Keratinocyte (primary cell): ENCODE measurements at regions not wholly inside any gene's neighbourhood (a gene's known extent, or its start where the extent isn't known, plus 50 kb on each side); places are given as distances from the start of the nearest gene placed in this dataset.

Source experiments
- DNase-seq: peaks from one replicate; pipeline ENCODE4 v3.0.0-alpha.2; 2011; ENCODE audit warnings: low read depth, missing footprints, low spot score
- FAIRE-seq: peaks from 2 replicates; lab custom pipeline; 2011; peaks lifted over from hg19 to GRCh38; lab: Jason Lieb, UNC
- H2AFZ ChIP-seq: 2 replicates; pipeline ENCODE4 v1.6.0; 2012; ENCODE audit warnings: low read length, control low read depth, inconsistent platforms; ENCODE audit not compliant: control insufficient read depth
- H3K27ac ChIP-seq: 2 replicates; pipeline ENCODE4 v1.5.1; 2011; ENCODE audit warnings: low read length; ENCODE audit not compliant: control insufficient read depth, insufficient read depth
- H3K27me3 ChIP-seq: 3 replicates; pipeline ENCODE4 v1.6.0; 2011; ENCODE audit warnings: low read length; ENCODE audit not compliant: control insufficient read depth, insufficient read depth; ENCODE audit errors: extremely low read depth
- H3K36me3 ChIP-seq, 2 experiments: 2 replicates in 1 of 2; 3 replicates in 1 of 2; pipeline ENCODE4 v1.5.1; 2011; ENCODE audit warnings: low read length in 2 of 2, mild to moderate bottlenecking in 1 of 2; ENCODE audit not compliant: control insufficient read depth in 2 of 2, insufficient read depth in 2 of 2; ENCODE audit errors: extremely low read depth in 1 of 2
- H3K4me1 ChIP-seq: 3 replicates; pipeline ENCODE4 v1.5.1; 2011; ENCODE audit warnings: low read length; ENCODE audit not compliant: control insufficient read depth, insufficient read depth; ENCODE audit errors: extremely low read depth
- H3K4me2 ChIP-seq: 3 replicates; pipeline ENCODE4 v1.6.0; 2011; ENCODE audit warnings: low read depth, low read length; ENCODE audit not compliant: control insufficient read depth, insufficient read depth; ENCODE audit errors: extremely low read depth
- H3K4me3 ChIP-seq, 3 experiments: fragments of 200-600 bp in 1 of 3; sonication (generic) in 1 of 3; 2 replicates in 2 of 3; 3 replicates in 1 of 3; pipeline ENCODE4 v1.5.1; 2011 to 2016; ENCODE audit warnings: low read length in 3 of 3, mild to moderate bottlenecking in 3 of 3, control low read depth in 2 of 3, inconsistent platforms in 1 of 3, low read depth in 1 of 3, mixed read lengths in 1 of 3, mixed run types in 1 of 3, moderate library complexity in 1 of 3; ENCODE audit not compliant: control insufficient read depth in 2 of 3, insufficient read depth in 2 of 3; ENCODE audit errors: extremely low read depth in 1 of 3
- H3K79me2 ChIP-seq: 2 replicates; pipeline ENCODE4 v1.6.0; 2012; ENCODE audit warnings: low read length; ENCODE audit not compliant: control insufficient read depth, insufficient read depth
- H3K9ac ChIP-seq: 3 replicates; pipeline ENCODE4 v1.6.0; 2011; ENCODE audit warnings: low read length; ENCODE audit not compliant: control insufficient read depth, insufficient read depth; ENCODE audit errors: extremely low read depth
- H3K9me1 ChIP-seq: 3 replicates; pipeline ENCODE4 v1.6.0; 2011; ENCODE audit warnings: low read length; ENCODE audit not compliant: control insufficient read depth, insufficient read depth; ENCODE audit errors: extremely low read depth
- H3K9me3 ChIP-seq: 2 replicates; pipeline ENCODE4 v1.5.1; 2012; ENCODE audit warnings: low read depth, low read length; ENCODE audit not compliant: control insufficient read depth
- H4K20me1 ChIP-seq: 3 replicates; pipeline ENCODE4 v1.6.0; 2011; ENCODE audit warnings: low read length; ENCODE audit not compliant: control insufficient read depth, insufficient read depth; ENCODE audit errors: extremely low read depth
- CTCF ChIP-seq, 3 experiments: IDR thresholded peaks in 1 of 3; conservative IDR thresholded peaks in 1 of 3; optimal IDR thresholded peaks in 1 of 3; 2 replicates in 2 of 3; 3 replicates in 1 of 3; pipeline versions ENCODE3 to v1.5.1; 2011; ENCODE audit warnings: low read length in 3 of 3, mild to moderate bottlenecking in 3 of 3, moderate library complexity in 2 of 3, control low read depth in 1 of 3, inconsistent platforms in 1 of 3; ENCODE audit not compliant: insufficient read depth in 2 of 3; ENCODE audit errors: extremely low read depth in 1 of 3
- EZH2 ChIP-seq: IDR thresholded peaks from one replicate; pipeline ENCODE4 v1.6.1; 2012; ENCODE audit warnings: inconsistent platforms, mild to moderate bottlenecking, low read length, moderate library complexity
- dilution Hi-C: fragments of 300-500 bp; cut with MboI; formaldehyde crosslinking; loops from one replicate; pipeline ENCODE4 v1.7.0; 2020; ENCODE audit warnings: low sequenced_read_pairs; ENCODE audit not compliant: extremely low pct_ligation_motif_present
- small RNA-seq, 3 experiments: library from RNA; depleted of rRNA; stranded (forward); fragments of <200 nt; gene quantifications; one replicate each; pipeline ENCODE3, GENCODE V24; 2012; ENCODE audit warnings: low read depth in 3 of 3, low replicate concordance in 1 of 3; ENCODE audit not compliant: insufficient read length in 3 of 3

- no peak overlapping the region for H3K4me2 ChIP-seq
- no peaks in the 10 kb centered on the region for H3K4me1 ChIP-seq
- FAIRE-seq (no peak), DNase-seq (no peak)
- H3K79me2 ChIP-seq = no peaks in the 10 kb centered on the region
- H2AFZ ChIP-seq = no peak overlapping the region
- dilution Hi-C loops = no loop called here
- no peak overlapping the region for H3K27ac ChIP-seq
- H3K9me1 ChIP-seq = no peaks in the 10 kb centered on the region
- H3K9me3 ChIP-seq = no peaks in the 10 kb centered on the region
- H3K36me3 ChIP-seq = no peaks in the 10 kb centered on the region
- no peaks in the 10 kb centered on the region for H3K27me3 ChIP-seq
- no peak for TF ChIP-seq CTCF (optimal IDR thresholded peaks at IDR 0.05 in 1 of 3, IDR thresholded peaks at IDR 0.05 in 1 of 3, conservative IDR thresholded peaks at IDR 0.05 in 1 of 3; ENCODE audit: extremely low read depth in 1 of 3, insufficient read depth in 2 of 3, low read length in 3 of 3)
- no peak for TF ChIP-seq EZH2
- no peak overlapping the region for H3K9ac ChIP-seq
- no peak overlapping the region for H3K4me3 ChIP-seq
- H4K20me1 ChIP-seq = no peaks in the 10 kb centered on the region
Observed at GRCh38 chr13:71922194-71922593, 55.2 kb upstream of the DACH1 start.

Small RNA genes in the stretch of these regions (small RNA-seq; reads per million reads assigned to genes)
- 0 reads per million in 3 experiments for gene RF00263
- gene RF00411 = 0 reads per million in 3 experiments
- gene RF00440 = 0 reads per million in 3 experiments
- 0 reads per million in 3 experiments for gene RF02271
- 0 reads per million in 3 experiments for gene RPL18AP17
